ENCODE measurements at regions not wholly inside any gene's neighbourhood (a gene's known extent, or its start where the extent isn't known, plus 50 kb on each side); places are given as distances from the start of the nearest gene placed in this dataset.

DNA sequence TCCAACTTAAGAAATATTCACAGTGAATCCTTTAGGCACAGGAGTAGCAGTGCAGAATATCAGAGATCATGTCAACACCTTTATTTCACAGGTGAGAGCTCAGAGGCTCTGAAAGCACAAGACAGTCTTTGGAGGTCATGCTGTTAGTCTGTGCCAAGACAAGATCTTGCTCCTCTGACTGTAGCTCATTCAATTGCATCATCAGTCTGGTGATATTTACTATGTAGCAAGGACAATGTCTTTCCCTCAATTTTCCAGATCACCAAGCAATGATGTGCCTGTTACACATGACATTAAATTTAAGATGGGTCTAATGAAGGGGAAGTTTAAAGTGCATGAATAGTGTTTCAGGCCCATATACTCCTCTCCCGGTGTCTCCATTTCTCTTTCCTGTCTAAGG is 277.5 kb downstream of the IL15 start:
- TF ChIP-seq, protein P1, sequence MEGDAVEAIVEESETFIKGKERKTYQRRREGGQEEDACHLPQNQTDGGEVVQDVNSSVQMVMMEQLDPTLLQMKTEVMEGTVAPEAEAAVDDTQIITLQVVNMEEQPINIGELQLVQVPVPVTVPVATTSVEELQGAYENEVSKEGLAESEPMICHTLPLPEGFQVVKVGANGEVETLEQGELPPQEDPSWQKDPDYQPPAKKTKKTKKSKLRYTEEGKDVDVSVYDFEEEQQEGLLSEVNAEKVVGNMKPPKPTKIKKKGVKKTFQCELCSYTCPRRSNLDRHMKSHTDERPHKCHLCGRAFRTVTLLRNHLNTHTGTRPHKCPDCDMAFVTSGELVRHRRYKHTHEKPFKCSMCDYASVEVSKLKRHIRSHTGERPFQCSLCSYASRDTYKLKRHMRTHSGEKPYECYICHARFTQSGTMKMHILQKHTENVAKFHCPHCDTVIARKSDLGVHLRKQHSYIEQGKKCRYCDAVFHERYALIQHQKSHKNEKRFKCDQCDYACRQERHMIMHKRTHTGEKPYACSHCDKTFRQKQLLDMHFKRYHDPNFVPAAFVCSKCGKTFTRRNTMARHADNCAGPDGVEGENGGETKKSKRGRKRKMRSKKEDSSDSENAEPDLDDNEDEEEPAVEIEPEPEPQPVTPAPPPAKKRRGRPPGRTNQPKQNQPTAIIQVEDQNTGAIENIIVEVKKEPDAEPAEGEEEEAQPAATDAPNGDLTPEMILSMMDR (conservative IDR thresholded peaks at IDR 0.05; ENCODE audit: low read depth, low read length), result no peak
- no peak for TF ChIP-seq EZH2 (IDR thresholded peaks at IDR 0.05; ENCODE audit: borderline replicate concordance, low read depth, low read length, poor library complexity, severe bottlenecking)
